ENCODE measurements at regions not wholly inside any gene's neighbourhood (a gene's known extent, or its start where the extent isn't known, plus 50 kb on each side); places are given as distances from the start of the nearest gene placed in this dataset.

DNA sequence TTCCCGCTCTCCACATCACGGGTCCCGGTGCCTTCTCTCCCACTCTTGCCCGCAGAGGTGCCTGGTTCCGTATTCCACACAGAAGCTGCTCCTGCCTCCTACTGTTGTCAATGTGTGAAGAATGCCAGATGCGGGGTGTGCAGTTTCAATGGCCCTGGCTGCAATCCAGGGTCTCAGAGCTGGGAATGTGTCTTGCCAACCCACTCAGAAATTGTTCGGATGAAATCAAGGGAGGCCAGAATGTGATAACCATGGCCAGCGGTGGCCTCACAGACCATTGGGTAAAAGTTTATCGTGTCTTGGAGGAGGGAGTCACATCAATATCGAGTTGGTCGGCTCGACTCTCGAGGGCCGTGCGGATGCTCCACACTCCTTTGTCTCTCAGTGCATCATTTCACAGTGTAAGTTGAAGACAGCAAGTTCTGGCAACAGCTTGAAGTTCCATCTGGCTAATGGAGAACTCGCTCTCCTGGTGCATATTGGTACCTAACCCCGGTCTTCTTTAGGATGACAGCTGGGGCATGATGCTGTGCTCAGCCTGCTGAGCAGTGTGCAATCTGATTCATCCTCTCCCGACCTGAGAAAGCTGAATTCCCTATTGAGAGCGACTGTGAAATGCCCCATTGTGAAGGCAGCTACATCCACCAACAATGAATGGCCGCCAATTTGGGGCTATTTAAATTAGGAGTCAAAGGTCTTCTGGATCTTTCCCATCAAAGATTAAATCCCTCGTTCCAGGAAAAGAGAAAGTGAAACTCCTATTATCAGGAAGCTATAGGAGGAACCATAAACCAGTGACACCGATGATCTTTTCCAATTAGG lies 389.0 kb downstream of the SOX11 start:
- no peak for DNase-seq
- Histone ChIP-seq H3K4me3 (no peak overlapping the region), H3K36me3 (no peaks in the 10 kb centered on the region), H3K27ac (no peak overlapping the region), H3K4me1 (no peaks in the 10 kb centered on the region), H3K27me3 (no peaks in the 10 kb centered on the region), H3K9me3 (no peaks in the 10 kb centered on the region)
- TF ChIP-seq CTCF (IDR thresholded peaks at IDR 0.05) = no peak
- no peak for ATAC-seq
- intact Hi-C loops (cut with DNase I) = no loop called here

- ATAC-seq (no peak), DNase-seq (no peak)
- H3K4me3 ChIP-seq = no peak overlapping the region
- no peaks in the 10 kb centered on the region for H3K4me1 ChIP-seq
- H3K27ac ChIP-seq = no peak overlapping the region
- no peaks in the 10 kb centered on the region for H3K9me3 ChIP-seq
- no peak for TF ChIP-seq CTCF (IDR thresholded peaks at IDR 0.05)
- no peaks in the 10 kb centered on the region for H3K27me3 ChIP-seq
- no peaks in the 10 kb centered on the region for H3K36me3 ChIP-seq
- intact Hi-C loops (cut with DNase I) = no loop called here
These were observed 389.9 kb downstream of the SOX11 start for GRCh38 chr2:6081955-6082624.

- Histone ChIP-seq H3K36me3 (no peaks in the 10 kb centered on the region), H3K4me1 (no peaks in the 10 kb centered on the region), H3K27ac (no peak overlapping the region), H3K4me3 (no peak overlapping the region), H3K27me3 (no peaks in the 10 kb centered on the region), H3K9me3 (no peaks in the 10 kb centered on the region)
- no peak for DNase-seq
- no peak for TF ChIP-seq CTCF (IDR thresholded peaks at IDR 0.05)
- intact Hi-C loops (cut with DNase I) = no loop called here
- ATAC-seq = no peak
These were observed 390.4 kb downstream of the SOX11 start for GRCh38 chr2:6082625-6083018.

DNA sequence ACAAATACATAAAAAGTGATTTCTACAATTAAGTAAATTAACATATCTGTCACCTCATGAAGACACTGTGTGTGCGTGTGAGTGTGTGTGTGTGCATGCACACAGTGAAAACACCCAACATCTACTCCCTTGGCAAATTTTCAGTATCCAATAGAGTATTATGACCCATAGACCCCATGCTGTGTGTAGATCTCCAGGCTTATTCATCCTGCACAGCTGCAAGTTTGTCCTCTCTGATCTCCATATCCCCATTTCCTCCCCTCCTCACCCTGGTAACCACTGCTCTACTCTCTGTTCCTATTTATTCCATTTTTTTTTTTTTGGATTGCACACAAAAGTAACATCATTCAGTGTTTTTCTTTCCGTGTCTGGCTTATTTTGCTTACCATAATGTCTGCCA lies 391.0 kb downstream of the SOX11 start:
- Histone ChIP-seq H3K27me3 (no peaks in the 10 kb centered on the region), H3K4me3 (no peak overlapping the region), H3K27ac (no peak overlapping the region), H3K4me1 (no peaks in the 10 kb centered on the region), H3K9me3 (no peaks in the 10 kb centered on the region), H3K36me3 (no peaks in the 10 kb centered on the region)
- no peak for TF ChIP-seq CTCF (IDR thresholded peaks at IDR 0.05)
- intact Hi-C loops (cut with DNase I) = no loop called here
- ATAC-seq = no peak
- DNase-seq = no peak

- H3K9me3 ChIP-seq = no peaks in the 10 kb centered on the region
- TF ChIP-seq CTCF (IDR thresholded peaks at IDR 0.05) = no peak
- DNase-seq (no peak), ATAC-seq (no peak)
- no peak overlapping the region for H3K27ac ChIP-seq
- no peaks in the 10 kb centered on the region for H3K36me3 ChIP-seq
- H3K27me3 ChIP-seq = no peaks in the 10 kb centered on the region
- intact Hi-C loops (cut with DNase I) = no loop called here
- H3K4me1 ChIP-seq = no peaks in the 10 kb centered on the region
- H3K4me3 ChIP-seq = no peak overlapping the region
These were observed 397.3 kb downstream of the SOX11 start for GRCh38 chr2:6089474-6089873.
